ENCODE measurements at regions not wholly inside any gene's neighbourhood (a gene's known extent, or its start where the extent isn't known, plus 50 kb on each side); places are given as distances from the start of the nearest gene placed in this dataset.

DNA sequence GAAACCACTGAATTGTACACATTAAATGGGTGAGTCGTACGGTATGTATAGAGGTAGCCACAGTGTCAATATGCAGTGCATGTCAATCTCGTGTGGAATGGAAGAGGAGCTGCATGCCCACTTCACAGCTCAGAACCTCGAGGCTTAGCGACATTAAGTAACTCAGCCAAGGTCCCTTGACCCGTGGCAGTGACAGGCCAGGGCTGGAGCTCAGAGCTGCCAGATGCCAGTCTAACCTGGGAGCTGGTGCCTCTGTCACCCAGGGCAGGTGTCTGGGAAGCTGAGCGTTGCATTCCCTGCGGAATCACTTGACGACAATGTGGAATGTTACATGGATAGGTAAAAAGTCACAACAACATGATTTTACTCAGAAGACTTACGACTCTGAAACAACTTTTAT lies 298.1 kb downstream of the FOXL1 start:
- H3K4me3 ChIP-seq (replicated peaks in 1 of 4; ENCODE audit: control extremely low read depth in 1 of 4, insufficient read depth in 1 of 4, low read depth in 3 of 4, low read length in 4 of 4), result no peak overlapping the region
- no peak for DNase-seq (ENCODE audit: low read depth in 2 of 2)
- H3K4me1 ChIP-seq (ENCODE audit: control insufficient read depth, extremely low read depth, insufficient read depth, low read length), result no peaks in the 10 kb centered on the region
- no peak overlapping the region for H2AFZ ChIP-seq (ENCODE audit: low read length)
- no peaks in the 10 kb centered on the region for H3K79me2 ChIP-seq (ENCODE audit: control insufficient read depth, insufficient read depth, low read length)
- no peak overlapping the region for H3K27ac ChIP-seq (ENCODE audit: insufficient read depth, low read length)
- no peak overlapping the region for H3K9ac ChIP-seq (ENCODE audit: insufficient read depth, low read length)
- TF ChIP-seq EZH2 (IDR thresholded peaks at IDR 0.05; ENCODE audit: low read length, missing control alignments), result no peak
- TF ChIP-seq, protein P1, sequence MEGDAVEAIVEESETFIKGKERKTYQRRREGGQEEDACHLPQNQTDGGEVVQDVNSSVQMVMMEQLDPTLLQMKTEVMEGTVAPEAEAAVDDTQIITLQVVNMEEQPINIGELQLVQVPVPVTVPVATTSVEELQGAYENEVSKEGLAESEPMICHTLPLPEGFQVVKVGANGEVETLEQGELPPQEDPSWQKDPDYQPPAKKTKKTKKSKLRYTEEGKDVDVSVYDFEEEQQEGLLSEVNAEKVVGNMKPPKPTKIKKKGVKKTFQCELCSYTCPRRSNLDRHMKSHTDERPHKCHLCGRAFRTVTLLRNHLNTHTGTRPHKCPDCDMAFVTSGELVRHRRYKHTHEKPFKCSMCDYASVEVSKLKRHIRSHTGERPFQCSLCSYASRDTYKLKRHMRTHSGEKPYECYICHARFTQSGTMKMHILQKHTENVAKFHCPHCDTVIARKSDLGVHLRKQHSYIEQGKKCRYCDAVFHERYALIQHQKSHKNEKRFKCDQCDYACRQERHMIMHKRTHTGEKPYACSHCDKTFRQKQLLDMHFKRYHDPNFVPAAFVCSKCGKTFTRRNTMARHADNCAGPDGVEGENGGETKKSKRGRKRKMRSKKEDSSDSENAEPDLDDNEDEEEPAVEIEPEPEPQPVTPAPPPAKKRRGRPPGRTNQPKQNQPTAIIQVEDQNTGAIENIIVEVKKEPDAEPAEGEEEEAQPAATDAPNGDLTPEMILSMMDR (conservative IDR thresholded peaks at IDR 0.05 in 1 of 2, IDR thresholded peaks at IDR 0.05 in 1 of 2; ENCODE audit: low read depth in 1 of 2, low read length in 2 of 2), result no peak
- H3K9me3 ChIP-seq (ENCODE audit: control insufficient read depth, insufficient read depth, low read depth, low read length), result no peaks in the 10 kb centered on the region
- H3K36me3 ChIP-seq (ENCODE audit: control insufficient read depth, insufficient read depth, low read length), result no peaks in the 10 kb centered on the region
- no peak overlapping the region for H3K4me2 ChIP-seq (ENCODE audit: extremely low read depth, insufficient read depth, low read length)
- H3K27me3 ChIP-seq (ENCODE audit: control insufficient read depth, insufficient read depth, low read length), result peaks cover 7% of the 10 kb centered on the region
- no peaks in the 10 kb centered on the region for H4K20me1 ChIP-seq (ENCODE audit: control insufficient read depth, extremely low read depth, insufficient read depth, low read length)

DNA sequence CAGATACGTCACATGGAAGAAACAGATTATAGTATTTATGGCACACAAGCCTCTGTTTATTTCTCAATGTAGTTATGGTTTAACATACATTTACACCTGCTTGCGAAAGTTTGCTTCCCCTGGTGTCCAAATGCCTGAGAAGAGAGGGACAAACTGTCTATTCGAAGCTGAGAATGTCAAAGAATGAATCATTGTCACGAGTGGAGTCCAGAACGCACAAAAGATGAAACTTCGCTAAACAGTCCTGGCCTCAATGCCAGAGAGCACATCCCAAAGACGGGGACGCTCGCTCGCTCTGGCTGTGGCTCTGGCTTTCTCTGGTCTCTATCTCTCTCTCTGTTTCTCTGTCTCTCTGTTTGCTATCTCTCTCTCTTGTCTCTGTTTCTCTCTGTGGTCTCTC lies 298.8 kb downstream of the FOXL1 start:
- TF ChIP-seq, protein P1 (conservative IDR thresholded peaks at IDR 0.05 in 1 of 2, IDR thresholded peaks at IDR 0.05 in 1 of 2; ENCODE audit: low read depth in 1 of 2, low read length in 2 of 2), result no peak
- TF ChIP-seq EZH2 (IDR thresholded peaks at IDR 0.05; ENCODE audit: low read length, missing control alignments), result no peak
- no peak overlapping the region for H3K9ac ChIP-seq (ENCODE audit: insufficient read depth, low read length)
- no peak overlapping the region for H3K27ac ChIP-seq (ENCODE audit: insufficient read depth, low read length)
- no peaks in the 10 kb centered on the region for H4K20me1 ChIP-seq (ENCODE audit: control insufficient read depth, extremely low read depth, insufficient read depth, low read length)
- no peaks in the 10 kb centered on the region for H3K36me3 ChIP-seq (ENCODE audit: control insufficient read depth, insufficient read depth, low read length)
- no peak overlapping the region for H3K4me2 ChIP-seq (ENCODE audit: extremely low read depth, insufficient read depth, low read length)
- DNase-seq (ENCODE audit: low read depth in 2 of 2), result no peak
- no peaks in the 10 kb centered on the region for H3K9me3 ChIP-seq (ENCODE audit: control insufficient read depth, insufficient read depth, low read depth, low read length)
- H2AFZ ChIP-seq (ENCODE audit: low read length), result no peak overlapping the region
- H3K27me3 ChIP-seq (ENCODE audit: control insufficient read depth, insufficient read depth, low read length), result peaks cover 7% of the 10 kb centered on the region
- H3K4me3 ChIP-seq (replicated peaks in 1 of 4; ENCODE audit: control extremely low read depth in 1 of 4, insufficient read depth in 1 of 4, low read depth in 3 of 4, low read length in 4 of 4), result no peak overlapping the region
- no peaks in the 10 kb centered on the region for H3K4me1 ChIP-seq (ENCODE audit: control insufficient read depth, extremely low read depth, insufficient read depth, low read length)
- H3K79me2 ChIP-seq (ENCODE audit: control insufficient read depth, insufficient read depth, low read length), result no peaks in the 10 kb centered on the region

DNA sequence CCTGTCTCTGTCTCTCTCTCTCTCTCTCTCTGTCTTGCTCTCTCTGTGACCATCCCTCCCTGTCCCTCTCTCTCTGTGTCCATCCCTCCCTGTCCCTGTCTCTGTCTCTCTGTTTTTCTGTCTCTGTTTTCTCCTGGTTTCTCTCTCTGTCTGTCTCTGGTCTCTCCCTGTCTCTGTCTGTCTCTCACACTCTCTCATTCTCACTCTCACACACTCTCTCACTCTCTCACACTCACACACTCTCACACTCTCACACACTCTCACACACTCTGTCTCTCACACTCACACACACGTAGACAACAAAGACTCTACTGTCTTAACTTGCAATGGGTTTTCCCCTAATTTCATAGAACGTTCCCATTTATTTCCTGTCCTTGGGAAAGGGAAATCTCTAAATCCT lies 299.5 kb downstream of the FOXL1 start:
- H3K4me3 ChIP-seq (replicated peaks in 1 of 4; ENCODE audit: control extremely low read depth in 1 of 4, insufficient read depth in 1 of 4, low read depth in 3 of 4, low read length in 4 of 4), result no peak overlapping the region
- H3K4me1 ChIP-seq (ENCODE audit: control insufficient read depth, extremely low read depth, insufficient read depth, low read length), result peaks cover 2% of the 10 kb centered on the region
- no peak overlapping the region for H3K4me2 ChIP-seq (ENCODE audit: extremely low read depth, insufficient read depth, low read length)
- H3K9ac ChIP-seq (ENCODE audit: insufficient read depth, low read length), result no peak overlapping the region
- no peak for DNase-seq (ENCODE audit: low read depth in 2 of 2)
- no peak overlapping the region for H3K27ac ChIP-seq (ENCODE audit: insufficient read depth, low read length)
- no peaks in the 10 kb centered on the region for H4K20me1 ChIP-seq (ENCODE audit: control insufficient read depth, extremely low read depth, insufficient read depth, low read length)
- no peaks in the 10 kb centered on the region for H3K79me2 ChIP-seq (ENCODE audit: control insufficient read depth, insufficient read depth, low read length)
- H3K36me3 ChIP-seq (ENCODE audit: control insufficient read depth, insufficient read depth, low read length), result no peaks in the 10 kb centered on the region
- TF ChIP-seq EZH2 (IDR thresholded peaks at IDR 0.05; ENCODE audit: low read length, missing control alignments), result no peak
- TF ChIP-seq, protein P1 (conservative IDR thresholded peaks at IDR 0.05 in 1 of 2, IDR thresholded peaks at IDR 0.05 in 1 of 2; ENCODE audit: low read depth in 1 of 2, low read length in 2 of 2), result no peak
- H3K27me3 ChIP-seq (ENCODE audit: control insufficient read depth, insufficient read depth, low read length), result peaks cover 7% of the 10 kb centered on the region
- no peaks in the 10 kb centered on the region for H3K9me3 ChIP-seq (ENCODE audit: control insufficient read depth, insufficient read depth, low read depth, low read length)
- no peak overlapping the region for H2AFZ ChIP-seq (ENCODE audit: low read length)
